MCF 10A (cell line): ENCODE measurements at regions not wholly inside any gene's neighbourhood (a gene's known extent, or its start where the extent isn't known, plus 50 kb on each side); places are given as distances from the start of the nearest gene placed in this dataset.
"Not testable (repeated sequence)": the region's sequence is repeated elsewhere in the genome, so short reads cannot be mapped to it uniquely, and the experiment has no call there.

Experiments used
- BruUV-seq: library from RNA; stranded (reverse); fragments of 400-500 nt; replicated peaks from 2 replicates; lab custom pipeline; 2021; lab: Mats Ljungman, UMichigan
- CTCF ChIA-PET: fragments of 300-600 bp; sonication (Branson Sonifier 250); formaldehyde crosslinking; extraction: SDS; loops from one replicate; lab custom pipeline; 2021; ENCODE audit warnings: antibody characterized with exemption, inconsistent platforms; lab: Yijun Ruan, JAX
- POLR2A ChIA-PET: fragments of 300-600, 350-650 bp; sonication (Branson Sonifier 250); formaldehyde crosslinking; extraction: SDS; loops from one replicate; lab custom pipeline; 2020; ENCODE audit warnings: antibody characterized with exemption, inconsistent platforms; lab: Yijun Ruan, JAX
- DNase-seq: peaks from one replicate; pipeline ENCODE4 v3.0.0-alpha.2; 2018; ENCODE audit not compliant: unreplicated experiment
- H3K27ac Mint-ChIP-seq: one replicate; pipeline ENCODE4 v1.8.0; 2022; ENCODE audit warnings: mild to moderate bottlenecking, low read depth, mixed read lengths; ENCODE audit not compliant: unreplicated experiment
- H3K27me3 Mint-ChIP-seq: one replicate; pipeline ENCODE4 v1.8.0; 2022; ENCODE audit warnings: mixed read lengths; ENCODE audit not compliant: insufficient read depth, unreplicated experiment
- H3K36me3 Mint-ChIP-seq: one replicate; pipeline ENCODE4 v1.8.0; 2022; ENCODE audit warnings: mild to moderate bottlenecking, moderate library complexity, mixed read lengths; ENCODE audit not compliant: insufficient read depth, unreplicated experiment
- H3K4me1 Mint-ChIP-seq: one replicate; pipeline ENCODE4 v1.8.0; 2022; ENCODE audit warnings: mixed read lengths; ENCODE audit not compliant: insufficient read depth, unreplicated experiment
- H3K4me3 Mint-ChIP-seq: one replicate; pipeline ENCODE4 v1.8.0; 2022; ENCODE audit warnings: mild to moderate bottlenecking, moderate library complexity, mixed read lengths; ENCODE audit not compliant: unreplicated experiment
- H3K9me3 Mint-ChIP-seq: one replicate; pipeline ENCODE4 v1.8.0; 2022; ENCODE audit warnings: mixed read lengths; ENCODE audit not compliant: unreplicated experiment
- intact Hi-C: fragments of 100-400 bp; cut with micrococcal nuclease; formaldehyde crosslinking; loops from 2 replicates; pipeline ENCODE4 v1.14.1; 2022
- TF ChIP-seq, protein P1 (sequence below): fragments of 200-600 bp; IDR thresholded peaks from one replicate; pipeline ENCODE4 v1.8.0; 2022; ENCODE audit warnings: antibody characterized with exemption, mild to moderate bottlenecking; ENCODE audit not compliant: unreplicated experiment

GRCh38 chr1:21368515-21369289 is 71.2 kb upstream of the NBPF3 start:
- peak; percentile 87 for DNase-seq
- H3K4me3 Mint-ChIP-seq = no peak overlapping the region

DNA sequence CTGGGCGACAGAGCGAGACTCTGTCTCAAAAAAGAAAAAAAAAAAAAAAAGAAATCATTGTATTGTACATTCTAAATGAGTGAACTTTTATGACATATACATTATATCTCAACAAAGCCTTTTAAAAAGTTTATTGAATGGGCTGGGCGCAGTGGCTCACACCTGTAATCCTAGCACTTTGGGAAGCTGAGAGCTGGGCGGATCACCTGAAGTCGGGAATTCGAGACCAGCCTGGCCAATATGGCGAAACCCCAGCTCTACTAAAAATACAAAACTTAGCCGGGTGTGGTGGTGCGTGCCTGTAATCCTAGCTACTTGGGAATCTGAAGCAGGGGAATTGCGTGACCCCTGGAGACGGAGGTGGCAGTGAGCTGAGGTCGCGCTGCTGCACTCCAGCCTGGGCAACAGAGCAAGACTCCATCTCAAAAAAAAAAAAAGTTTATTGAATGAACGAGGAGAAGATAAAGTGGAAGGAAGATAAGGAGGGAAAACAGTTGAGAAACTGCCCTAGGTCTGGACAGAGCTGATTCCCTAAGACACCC is 71.9 kb upstream of the NBPF3 start:
- DNase-seq, H3K27ac Mint-ChIP-seq, H3K9me3 Mint-ChIP-seq, H3K36me3 Mint-ChIP-seq, H3K27me3 Mint-ChIP-seq, H3K4me3 Mint-ChIP-seq, BruUV-seq: not testable (repeated sequence)
- H3K4me1 Mint-ChIP-seq = peaks cover 11% of the 10 kb centered on the region
- POLR2A ChIA-PET = interaction anchor here (0.7 to 2.6 kb wide), 6 partner anchors 23 to 173 kb away, joined by 3 to 14 read pairs (median 5); no protein-coding TSS in a partner anchor
- intact Hi-C loops = loop anchor here (1.0 to 10.0 kb wide), 6 partner anchors 66 to 673 kb away; no protein-coding TSS in a partner anchor
- CTCF ChIA-PET = interaction anchor here (0.6 to 11.0 kb wide), 52 partner anchors 13 to 1820 kb away, joined by 3 to 283 read pairs (median 4); no protein-coding TSS in a partner anchor

More at GRCh38 chr1:21368515-21369289, 71.2 kb upstream of the NBPF3 start:
- H3K36me3 Mint-ChIP-seq = no peaks in the 10 kb centered on the region
- H3K9me3 Mint-ChIP-seq = no peaks in the 10 kb centered on the region
- no peaks in the 10 kb centered on the region for H3K27me3 Mint-ChIP-seq
- no peak overlapping the region for H3K27ac Mint-ChIP-seq
- CTCF ChIA-PET = interaction anchor here (0.5 to 11.0 kb wide), 54 partner anchors 10 to 1819 kb away, joined by 3 to 283 read pairs (median 4); no protein-coding TSS in a partner anchor
- intact Hi-C loops = loop anchor here (1.0 to 10.0 kb wide), 6 partner anchors 66 to 674 kb away; no protein-coding TSS in a partner anchor
- POLR2A ChIA-PET = interaction anchor here (0.6 to 1.9 kb wide), 6 partner anchors 38 to 290 kb away, joined by 3 to 14 read pairs (median 3); no protein-coding TSS in a partner anchor
- TF ChIP-seq, protein P1, sequence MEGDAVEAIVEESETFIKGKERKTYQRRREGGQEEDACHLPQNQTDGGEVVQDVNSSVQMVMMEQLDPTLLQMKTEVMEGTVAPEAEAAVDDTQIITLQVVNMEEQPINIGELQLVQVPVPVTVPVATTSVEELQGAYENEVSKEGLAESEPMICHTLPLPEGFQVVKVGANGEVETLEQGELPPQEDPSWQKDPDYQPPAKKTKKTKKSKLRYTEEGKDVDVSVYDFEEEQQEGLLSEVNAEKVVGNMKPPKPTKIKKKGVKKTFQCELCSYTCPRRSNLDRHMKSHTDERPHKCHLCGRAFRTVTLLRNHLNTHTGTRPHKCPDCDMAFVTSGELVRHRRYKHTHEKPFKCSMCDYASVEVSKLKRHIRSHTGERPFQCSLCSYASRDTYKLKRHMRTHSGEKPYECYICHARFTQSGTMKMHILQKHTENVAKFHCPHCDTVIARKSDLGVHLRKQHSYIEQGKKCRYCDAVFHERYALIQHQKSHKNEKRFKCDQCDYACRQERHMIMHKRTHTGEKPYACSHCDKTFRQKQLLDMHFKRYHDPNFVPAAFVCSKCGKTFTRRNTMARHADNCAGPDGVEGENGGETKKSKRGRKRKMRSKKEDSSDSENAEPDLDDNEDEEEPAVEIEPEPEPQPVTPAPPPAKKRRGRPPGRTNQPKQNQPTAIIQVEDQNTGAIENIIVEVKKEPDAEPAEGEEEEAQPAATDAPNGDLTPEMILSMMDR = peak; percentile 98
- BruUV-seq = no TSS peak
- H3K4me1 Mint-ChIP-seq = peaks cover 11% of the 10 kb centered on the region

DNA sequence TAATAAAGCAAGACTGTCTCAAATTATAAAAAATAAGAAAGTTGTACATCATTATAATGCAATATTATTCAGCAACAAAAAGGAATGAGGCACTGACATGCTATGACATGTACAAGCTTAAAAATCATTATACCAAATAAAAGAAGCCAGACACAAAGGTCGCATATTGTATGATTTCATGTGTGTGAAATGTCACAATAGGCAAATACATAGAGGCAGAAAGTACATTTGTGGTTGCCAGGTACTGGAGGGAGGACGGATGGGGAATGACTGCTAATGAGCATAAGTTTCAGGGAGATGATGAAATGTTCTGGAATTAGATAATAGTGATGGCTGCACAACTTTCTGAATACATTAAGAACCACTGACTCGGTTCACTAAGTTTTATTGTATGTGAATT is 73.6 kb upstream of the NBPF3 start:
- Mint-ChIP-seq H3K9me3 (no peaks in the 10 kb centered on the region), H3K36me3 (no peaks in the 10 kb centered on the region), H3K27ac (no peak overlapping the region), H3K4me3 (no peak overlapping the region), H3K4me1 (peaks cover 11% of the 10 kb centered on the region), H3K27me3 (no peaks in the 10 kb centered on the region)
- DNase-seq = no peak
- no TSS peak for BruUV-seq
- ChIA-PET POLR2A (interaction anchor here (0.6 to 2.6 kb wide), 6 partner anchors 10 to 166 kb away, joined by 3 to 7 read pairs (median 4); no protein-coding TSS in a partner anchor), CTCF (interaction anchor here (0.6 to 11.0 kb wide), 8 partner anchors 42 to 424 kb away, joined by 3 to 283 read pairs (median 4); no protein-coding TSS in a partner anchor)
- TF ChIP-seq, protein P1 = no peak
- intact Hi-C loops = loop anchor here (10.0 kb wide), 1 partner anchor 671 kb away; no protein-coding TSS in a partner anchor

- no peak overlapping the region for H3K4me3 Mint-ChIP-seq
- intact Hi-C loops = loop anchor here (10.0 kb wide), 1 partner anchor 670 kb away; no protein-coding TSS in a partner anchor
- POLR2A ChIA-PET = interaction anchor here (0.6 to 2.6 kb wide), 4 partner anchors 8 to 113 kb away, joined by 3 to 7 read pairs (median 3); no protein-coding TSS in a partner anchor
- no peak overlapping the region for H3K27ac Mint-ChIP-seq
- CTCF ChIA-PET = interaction anchor here (0.7 to 11.0 kb wide), 5 partner anchors 96 to 740 kb away, joined by 3 to 283 read pairs (median 5); no protein-coding TSS in a partner anchor
- no peak for DNase-seq
- BruUV-seq = no TSS peak
- TF ChIP-seq, protein P1 = no peak
- H3K9me3 Mint-ChIP-seq = no peaks in the 10 kb centered on the region
- peaks cover 11% of the 10 kb centered on the region for H3K4me1 Mint-ChIP-seq
- H3K27me3 Mint-ChIP-seq = no peaks in the 10 kb centered on the region
- H3K36me3 Mint-ChIP-seq = no peaks in the 10 kb centered on the region
Measured at GRCh38 chr1:21365036-21365435, 74.8 kb upstream of the ECE1 start.
